Erythroblast (primary cell): ENCODE measurements at regions not wholly inside any gene's neighbourhood (a gene's known extent, or its start where the extent isn't known, plus 50 kb on each side); places are given as distances from the start of the nearest gene placed in this dataset.
"Not testable (repeated sequence)": the region's sequence is repeated elsewhere in the genome, so short reads cannot be mapped to it uniquely, and the experiment has no call there.

Experiments used
- DNase-seq, 2 experiments: peaks; one replicate each; lab custom pipeline; 2025; lab: John Stamatoyannopoulos, UW
- GATA1 ChIP-seq: IDR thresholded peaks from 2 replicates; pipeline ENCODE4 v1.6.1; 2011; ENCODE audit warnings: low read depth, mild to moderate bottlenecking, control low read depth, low read length, moderate library complexity
- POLR2A ChIP-seq: IDR thresholded peaks from 2 replicates; pipeline ENCODE4 v1.6.1; 2011; ENCODE audit warnings: mild to moderate bottlenecking, low read length

GRCh38 chr5:89830691-89831090 is 578.9 kb downstream of the CETN3 start:
- TF ChIP-seq POLR2A (no peak), GATA1 (no peak)
- no peak for DNase-seq

- TF ChIP-seq GATA1 (no peak), POLR2A (no peak)
- DNase-seq = no peak
These were observed 581.6 kb downstream of the CETN3 start for GRCh38 chr5:89827960-89828359.

DNA sequence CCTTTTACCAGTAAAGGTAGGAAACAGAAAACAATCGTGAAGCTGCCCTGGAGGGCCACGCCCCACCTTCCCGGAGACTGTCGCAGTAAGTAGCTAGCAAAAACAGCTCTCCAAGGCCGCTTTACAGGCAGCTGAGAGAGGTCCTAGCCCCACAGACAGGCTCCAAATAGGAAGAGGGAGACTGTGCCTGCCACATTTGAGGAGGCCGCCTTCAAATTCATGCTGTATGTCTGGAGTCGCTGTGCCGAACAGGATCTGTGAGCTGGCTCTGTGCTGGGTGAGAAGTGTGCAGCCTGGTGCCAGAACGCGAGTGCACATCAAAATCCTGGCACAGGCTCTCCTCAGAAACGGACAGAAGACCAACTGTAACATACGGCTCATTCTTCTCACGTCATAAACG is 582.2 kb downstream of the CETN3 start:
- TF ChIP-seq POLR2A (no peak), GATA1 (no peak)
- DNase-seq = no peak

DNA sequence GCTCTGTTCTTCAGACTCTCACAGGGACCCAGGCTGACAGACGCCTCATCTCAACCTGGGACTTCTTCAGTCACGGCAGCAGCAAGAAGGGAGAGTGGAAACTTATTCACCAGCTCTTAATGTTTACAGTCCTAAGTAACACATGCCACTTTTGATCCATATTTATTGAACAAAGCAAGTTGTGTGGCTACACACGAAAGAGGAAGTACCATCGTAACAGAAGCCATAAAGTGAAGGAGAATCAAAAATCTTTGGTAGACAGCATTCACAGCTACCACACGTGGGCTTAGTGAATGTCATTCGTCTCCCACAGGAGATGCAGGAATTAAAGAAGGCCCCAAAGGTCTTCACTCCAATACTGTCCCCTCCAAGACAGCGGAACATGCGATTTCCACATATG is 582.6 kb downstream of the CETN3 start:
- no peak for TF ChIP-seq POLR2A
- no peak for TF ChIP-seq GATA1
- DNase-seq = no peak

DNA sequence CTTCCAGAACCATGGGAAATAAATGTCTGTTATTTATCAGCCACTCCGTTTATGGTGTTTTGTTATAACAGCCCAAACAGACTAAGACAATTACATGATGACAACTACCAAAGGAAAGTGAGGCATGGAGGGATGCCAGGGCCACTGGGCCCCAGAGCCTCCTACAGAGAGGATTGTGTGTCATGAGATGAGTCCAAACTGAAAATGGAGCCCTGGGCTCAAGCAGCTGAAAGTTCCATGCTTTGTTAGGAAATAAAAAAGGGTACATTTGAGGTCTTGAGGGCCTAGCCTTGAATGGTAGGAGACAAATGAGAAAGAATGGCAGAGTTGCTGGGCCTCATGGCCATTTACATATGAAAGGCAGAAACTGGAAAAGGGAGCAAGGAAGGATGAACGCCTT is 586.5 kb downstream of the CETN3 start:
- DNase-seq = no peak
- TF ChIP-seq POLR2A (no peak), GATA1 (no peak)

DNA sequence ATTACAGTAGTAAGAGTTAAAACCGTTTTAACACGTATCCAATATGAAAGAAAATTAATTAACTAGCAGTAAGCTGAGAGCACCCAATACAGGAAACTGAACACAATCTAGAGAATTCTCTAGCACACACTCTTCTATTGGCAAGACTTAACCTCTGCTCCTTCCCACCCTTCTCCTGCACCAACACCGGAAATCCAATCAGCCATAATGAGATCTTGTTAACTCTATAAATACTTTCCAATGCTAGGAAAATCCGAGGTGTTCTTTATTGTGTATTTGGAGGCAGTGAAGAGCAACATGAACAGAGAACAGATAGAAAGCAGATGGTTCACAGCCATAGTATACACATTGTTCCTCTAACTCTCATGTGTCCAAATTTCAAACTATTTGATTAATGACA is 591.7 kb downstream of the CETN3 start:
- no peak for TF ChIP-seq GATA1
- no peak for TF ChIP-seq POLR2A
- no peak for DNase-seq

DNA sequence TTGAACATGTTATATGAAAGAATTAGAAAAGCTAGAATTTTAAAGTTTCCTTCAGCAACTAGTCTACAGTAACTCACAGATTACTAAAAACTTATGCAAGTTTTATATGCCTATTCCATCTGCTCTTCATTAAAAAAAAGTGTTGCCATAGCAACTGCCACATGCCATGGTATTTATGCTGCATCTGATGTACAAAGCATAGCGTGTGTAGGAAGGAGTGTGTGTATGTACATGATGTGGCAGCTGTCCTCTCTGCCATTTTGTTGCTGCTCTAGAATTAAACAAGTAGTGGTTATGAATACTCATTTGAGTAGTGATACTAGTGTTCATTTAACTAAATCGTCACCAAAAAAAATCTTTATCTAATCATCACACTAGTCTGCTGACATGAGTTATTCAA is 593.5 kb downstream of the CETN3 start:
- no peak for DNase-seq
- no peak for TF ChIP-seq POLR2A
- no peak for TF ChIP-seq GATA1

- DNase-seq = not testable (repeated sequence)
These were observed 608.8 kb downstream of the CETN3 start for GRCh38 chr5:89800735-89801134.

GRCh38 chr5:89794504-89794903 is 615.1 kb downstream of the CETN3 start:
- not testable (repeated sequence) for DNase-seq

GRCh38 chr5:89779734-89780133 is 629.8 kb downstream of the CETN3 start:
- not testable (repeated sequence) for DNase-seq

DNA sequence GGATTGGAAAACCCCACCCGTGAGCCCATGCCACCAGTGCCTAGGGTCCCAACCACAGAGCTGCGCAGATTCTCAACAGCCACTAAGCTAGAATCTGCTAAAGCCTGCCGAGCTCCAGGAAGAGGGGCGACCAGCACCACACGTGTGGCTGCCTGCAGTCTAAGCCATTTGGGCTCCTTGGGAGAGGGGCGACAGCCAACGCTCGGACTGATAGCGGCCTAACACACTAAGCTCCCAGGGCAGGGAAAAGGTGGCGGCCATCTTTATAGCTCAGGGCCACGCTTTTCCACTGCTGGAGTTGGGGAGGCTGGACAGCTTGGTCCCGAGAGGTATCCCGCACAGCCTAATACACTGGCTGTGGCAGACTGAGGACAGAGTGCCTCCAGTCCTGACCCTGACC is 631.8 kb downstream of the CETN3 start:
- TF ChIP-seq POLR2A (no peak), GATA1 (no peak)
- DNase-seq = no peak

DNA sequence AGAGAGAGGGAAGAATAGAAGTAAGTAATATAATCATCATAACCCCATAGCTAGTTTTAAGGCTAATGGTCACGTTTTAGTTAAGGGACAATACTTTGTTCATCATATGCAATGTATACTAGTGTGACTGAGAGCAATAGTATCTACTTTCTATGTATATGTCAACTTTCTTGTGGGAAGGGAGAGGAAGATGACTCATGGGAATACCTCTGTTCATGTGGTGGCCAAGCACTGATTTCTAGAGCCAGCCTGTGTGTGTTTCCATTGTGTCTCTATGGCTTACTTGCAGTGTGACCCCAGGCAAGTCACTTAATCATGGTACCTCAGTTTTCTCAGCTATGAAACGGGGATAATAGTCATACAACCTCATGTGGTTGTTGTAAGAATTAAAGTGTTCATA is 639.6 kb downstream of the CETN3 start:
- no peak for DNase-seq
- TF ChIP-seq GATA1 (no peak), POLR2A (no peak)

GRCh38 chr5:89759802-89760201 is 649.8 kb downstream of the CETN3 start:
- TF ChIP-seq GATA1 (no peak), POLR2A (no peak)
- DNase-seq = no peak

DNA sequence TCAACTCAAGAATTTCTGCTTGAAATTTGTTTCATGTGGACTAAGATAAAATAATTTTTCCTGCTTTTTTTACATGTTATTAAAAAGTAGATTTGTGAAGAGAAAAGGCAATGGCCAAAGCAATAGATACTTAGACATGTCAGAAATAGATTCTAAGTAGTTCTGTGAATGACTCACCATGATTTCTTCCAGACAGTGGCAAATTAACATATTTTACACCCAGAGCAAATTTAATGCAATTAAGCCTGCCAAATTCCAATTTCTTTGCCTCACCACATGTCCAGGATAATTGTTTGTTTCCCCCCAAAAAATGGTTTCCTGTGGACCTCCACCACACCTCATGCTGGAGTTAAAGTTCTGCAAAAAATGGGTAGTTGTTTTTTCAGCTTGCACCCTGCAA is 651.4 kb downstream of the CETN3 start:
- TF ChIP-seq GATA1 (no peak), POLR2A (no peak)
- no peak for DNase-seq

DNA sequence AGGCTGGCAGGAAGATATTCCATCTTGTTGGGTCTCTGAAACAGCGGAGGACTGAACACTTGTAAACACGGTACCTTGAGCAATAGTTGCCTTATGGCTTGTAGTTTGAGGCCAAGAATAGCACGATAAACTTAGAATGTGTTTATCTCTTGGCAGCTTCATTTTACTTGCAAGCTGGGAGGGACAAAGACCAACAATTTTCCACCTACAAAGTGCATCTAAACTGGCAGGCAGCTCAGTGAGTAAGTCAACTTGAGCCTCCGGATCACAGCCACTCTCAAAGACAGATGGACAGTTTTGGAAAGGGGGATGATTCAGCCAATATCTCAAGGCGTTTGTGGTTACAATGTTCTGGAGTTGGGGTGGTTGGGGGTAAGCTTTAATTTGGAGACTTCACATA is 652.6 kb downstream of the CETN3 start:
- no peak for DNase-seq
- TF ChIP-seq GATA1 = no peak
- no peak for TF ChIP-seq POLR2A

GRCh38 chr5:89755024-89755423 is 654.5 kb downstream of the CETN3 start:
- TF ChIP-seq GATA1 = no peak
- no peak for TF ChIP-seq POLR2A
- DNase-seq = no peak

- DNase-seq = no peak
- TF ChIP-seq POLR2A (no peak), GATA1 (no peak)
These were observed 674.5 kb downstream of the CETN3 start for GRCh38 chr5:89735082-89735481.
